ENCODE measurements at regions not wholly inside any gene's neighbourhood (a gene's known extent, or its start where the extent isn't known, plus 50 kb on each side); places are given as distances from the start of the nearest gene placed in this dataset.

GRCh38 chr3:94259291-94259690, 196.4 kb downstream of the NSUN3 start:
- no peak for DNase-seq (ENCODE audit: low read depth)

- DNase-seq (ENCODE audit: low read depth) = no peak
Observed at GRCh38 chr3:94269763-94270162, 206.9 kb downstream of the NSUN3 start.

GRCh38 chr3:94272016-94272415, 209.2 kb downstream of the NSUN3 start:
- DNase-seq (ENCODE audit: low read depth) = peak; percentile 8

DNA sequence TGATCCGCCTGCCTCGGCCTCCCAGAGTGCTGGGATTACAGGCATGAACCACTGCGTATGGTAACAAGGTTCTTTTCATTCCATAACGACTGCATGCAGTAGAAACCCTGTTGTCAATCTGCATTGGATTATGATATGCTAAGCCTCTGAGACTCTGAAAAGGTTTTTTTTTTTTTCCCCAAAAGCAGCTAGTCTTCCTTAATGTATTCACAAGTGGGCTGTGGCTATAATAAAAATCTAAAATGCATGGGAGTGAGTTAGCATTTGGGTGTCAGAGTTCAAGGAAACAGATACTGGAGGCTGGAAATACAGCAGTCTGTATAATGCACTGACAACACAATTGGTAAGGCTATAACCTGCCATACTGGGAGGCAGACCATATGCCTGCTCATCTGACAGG, 218.1 kb downstream of the NSUN3 start:
- DNase-seq (ENCODE audit: low read depth) = no peak

GRCh38 chr3:94285872-94286271, 223.0 kb downstream of the NSUN3 start:
- DNase-seq (ENCODE audit: low read depth) = no peak

- no peak for DNase-seq (ENCODE audit: low read depth)
Observed at GRCh38 chr3:94291686-94292085, 228.8 kb downstream of the NSUN3 start.

DNA sequence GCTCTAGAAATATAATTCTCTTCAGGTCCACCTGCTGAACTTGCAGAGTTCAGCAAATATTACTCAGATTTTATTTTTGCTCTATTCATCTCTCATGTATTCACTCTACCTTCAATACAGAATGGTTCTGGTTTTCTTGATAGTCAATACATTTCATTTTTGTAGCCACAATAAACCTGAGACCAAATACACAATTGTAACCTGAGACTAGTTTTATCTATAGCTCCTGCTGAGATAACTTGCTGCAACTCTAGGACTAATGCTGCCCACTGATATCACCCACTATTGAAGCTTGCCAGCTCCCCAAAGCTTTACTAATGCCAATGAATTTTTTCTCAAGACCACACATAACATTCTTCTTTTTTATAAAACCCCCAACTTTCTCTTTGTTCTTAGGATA, 229.3 kb downstream of the NSUN3 start:
- no peak for DNase-seq (ENCODE audit: low read depth)

DNA sequence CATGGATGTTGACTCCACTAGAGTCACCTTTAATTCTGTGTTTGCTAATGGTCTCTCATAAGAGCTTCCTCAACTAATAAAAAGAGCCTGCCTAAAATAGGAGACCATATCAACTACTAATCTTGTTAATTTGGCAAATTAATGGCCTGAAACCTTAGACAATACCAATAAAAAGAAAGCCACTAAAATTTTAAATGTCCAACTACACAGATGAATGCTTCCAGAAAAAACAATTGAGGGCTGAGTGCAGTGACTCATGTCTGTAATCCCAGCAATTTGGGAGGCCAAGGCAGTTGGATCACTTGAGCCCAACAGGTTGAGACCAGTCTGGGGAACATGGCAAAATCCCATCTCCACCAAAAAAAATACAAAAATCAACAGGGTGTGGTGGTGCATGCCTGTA, 230.9 kb downstream of the NSUN3 start:
- DNase-seq (ENCODE audit: low read depth) = no peak

GRCh38 chr3:94294806-94295205, 231.9 kb downstream of the NSUN3 start:
- no peak for DNase-seq (ENCODE audit: low read depth)

DNA sequence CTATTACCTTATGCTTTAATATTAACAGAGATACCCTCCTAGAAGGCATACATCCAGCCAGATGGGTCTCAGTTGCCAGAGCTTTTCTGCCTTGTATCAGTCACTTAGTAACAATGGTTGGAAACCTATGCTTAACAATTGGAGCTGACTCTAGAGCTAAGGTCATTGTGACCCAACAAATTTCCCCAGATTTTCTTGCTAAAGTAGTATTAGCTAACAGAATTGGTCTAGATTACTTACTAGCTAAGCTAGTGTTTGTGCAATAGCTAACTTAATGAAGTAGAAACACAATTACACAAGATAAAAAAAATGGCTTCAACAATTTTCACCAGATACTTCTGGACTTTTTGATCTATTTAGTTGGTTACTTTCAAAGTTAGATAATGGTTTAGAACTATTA, 236.9 kb downstream of the NSUN3 start:
- no peak for DNase-seq (ENCODE audit: low read depth)

GRCh38 chr3:94301366-94301765, 238.5 kb downstream of the NSUN3 start:
- DNase-seq (ENCODE audit: low read depth) = no peak

- no peak for DNase-seq (ENCODE audit: low read depth)
Observed at GRCh38 chr3:94303266-94303665, 240.4 kb downstream of the NSUN3 start.

- no peak for DNase-seq (ENCODE audit: low read depth)
Observed at GRCh38 chr3:94303897-94304296, 241.0 kb downstream of the NSUN3 start.

DNA sequence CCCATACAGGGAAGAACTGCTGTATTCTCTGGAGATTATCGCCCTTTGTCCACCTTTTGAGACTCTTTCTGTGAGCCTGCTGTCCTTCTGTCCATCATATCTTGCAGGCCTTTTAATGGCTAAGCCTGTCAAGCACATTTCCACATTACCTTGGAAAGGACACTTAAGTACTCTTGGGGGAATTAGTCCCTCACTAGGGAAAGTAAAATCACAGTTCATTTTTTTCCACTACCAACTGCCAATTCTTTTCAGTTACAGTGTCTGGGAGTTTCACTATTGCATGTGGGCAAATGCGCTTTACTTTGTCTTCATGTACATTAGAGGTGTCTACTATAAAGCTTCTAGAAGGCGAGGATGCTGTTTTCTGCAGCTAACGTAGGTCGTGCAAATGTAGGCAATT, 242.1 kb downstream of the NSUN3 start:
- DNase-seq (ENCODE audit: low read depth) = no peak

- DNase-seq (ENCODE audit: low read depth) = no peak
Observed at GRCh38 chr3:94305835-94306611, 243.2 kb downstream of the NSUN3 start.

DNA sequence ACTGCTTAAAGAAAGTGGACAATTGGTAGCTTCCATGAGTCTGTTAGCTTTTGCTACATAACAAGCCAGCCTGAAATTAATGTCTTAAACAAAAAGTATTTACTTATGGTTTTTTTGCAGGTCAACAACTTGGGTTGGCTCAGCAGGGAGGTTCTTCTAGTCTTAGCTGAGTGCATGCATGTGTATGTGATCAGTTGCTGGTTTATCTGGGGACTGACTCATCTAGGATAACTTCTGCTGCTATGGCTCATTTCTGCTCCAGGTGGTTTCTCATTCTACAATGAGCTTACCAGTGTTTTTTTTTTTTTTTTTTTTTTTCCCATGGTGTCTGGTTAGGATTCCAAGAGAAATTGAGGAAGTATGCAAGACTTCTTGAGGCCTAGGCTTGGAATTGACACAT, 244.7 kb downstream of the NSUN3 start:
- DNase-seq (ENCODE audit: low read depth) = no peak

DNA sequence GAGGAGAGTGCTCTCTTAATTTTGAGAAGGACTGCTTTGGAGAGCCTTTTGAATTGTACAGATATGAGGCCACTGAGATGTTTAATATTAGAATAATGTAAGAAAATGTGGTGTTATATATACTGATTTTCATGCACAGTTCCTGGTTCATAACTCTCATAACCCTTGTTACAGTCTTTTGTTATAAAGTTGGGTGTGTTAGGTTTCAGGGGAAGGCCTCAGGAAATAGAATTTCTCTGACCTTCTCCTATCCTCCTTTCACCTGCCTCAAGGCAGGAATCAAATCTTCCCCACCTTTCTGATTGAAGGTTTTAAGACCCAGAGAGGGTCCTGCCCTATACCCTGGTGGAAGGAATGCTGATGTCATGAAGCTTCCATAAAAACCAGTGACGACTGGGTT, 245.9 kb downstream of the NSUN3 start:
- no peak for DNase-seq (ENCODE audit: low read depth)

GRCh38 chr3:94310341-94311135, 247.7 kb downstream of the NSUN3 start:
- no peak for DNase-seq (ENCODE audit: low read depth)

DNA sequence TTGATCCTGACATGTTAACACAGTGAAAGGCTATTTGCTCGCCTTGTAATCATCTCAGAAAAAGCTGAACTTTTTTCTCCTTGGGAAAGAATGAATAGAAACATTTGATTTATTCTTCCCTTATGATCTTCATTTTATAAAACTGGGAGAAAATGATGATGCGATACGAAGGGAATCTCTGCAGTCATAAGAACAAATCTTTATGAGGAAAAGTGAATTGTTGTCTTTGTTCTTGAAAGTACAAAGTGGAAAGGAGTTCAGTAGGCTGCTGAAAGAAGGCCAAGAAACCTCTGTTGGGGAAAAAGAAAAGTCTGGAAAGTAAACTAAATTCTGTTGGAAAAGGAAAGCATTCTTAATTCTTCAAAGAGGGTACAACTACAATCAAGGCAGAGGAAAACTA, 248.8 kb downstream of the NSUN3 start:
- DNase-seq (ENCODE audit: low read depth) = no peak

DNA sequence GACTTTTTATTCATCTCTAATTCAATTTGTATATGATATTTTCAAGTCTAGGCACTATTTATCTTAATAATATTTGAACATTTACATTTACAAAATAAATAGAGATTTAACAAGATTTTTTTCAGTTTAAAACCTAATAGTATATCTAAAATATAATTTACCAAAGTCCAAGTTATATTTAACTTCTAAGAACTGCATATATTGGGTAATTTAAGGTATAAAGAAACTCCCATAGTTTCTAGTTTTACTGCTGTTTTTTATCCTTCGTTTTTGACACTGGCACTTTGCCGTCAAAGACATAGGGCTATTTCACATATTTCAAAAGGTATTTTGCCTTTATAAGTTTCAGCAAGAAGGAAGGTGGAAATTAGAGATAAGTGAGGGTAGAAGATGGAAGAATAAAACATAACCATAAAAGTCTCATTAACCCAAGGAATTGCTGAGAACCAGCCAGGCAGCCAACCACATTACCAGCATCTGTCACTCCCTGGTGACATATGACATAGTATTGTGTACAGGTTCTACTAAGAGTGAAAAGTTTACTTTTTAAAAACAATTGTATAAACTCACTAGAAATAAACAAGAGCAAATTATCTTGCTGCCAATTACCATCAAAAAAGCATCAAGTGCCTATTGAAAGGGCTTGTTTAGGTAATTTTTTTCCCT, 251.5 kb downstream of the NSUN3 start:
- DNase-seq (ENCODE audit: low read depth) = no peak

DNA sequence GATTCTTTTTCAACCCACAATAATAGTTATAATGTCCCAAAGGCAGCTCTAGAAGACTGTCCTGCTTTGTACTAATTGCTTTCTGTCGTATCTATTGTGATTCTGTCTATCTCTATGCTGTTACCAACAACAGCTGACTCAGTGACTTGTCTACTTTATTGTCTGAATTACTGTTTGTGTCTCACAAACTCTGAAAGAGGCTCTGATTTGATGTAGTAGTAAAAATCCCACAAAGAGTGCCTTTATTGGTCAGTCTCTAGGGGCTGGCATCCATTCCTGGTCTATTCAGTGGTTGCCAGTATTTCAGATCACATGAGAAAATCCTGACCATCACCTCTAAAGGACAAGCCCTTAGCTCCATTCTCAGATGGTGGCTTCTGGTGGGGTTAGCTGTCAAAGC, 254.2 kb downstream of the NSUN3 start:
- no peak for DNase-seq (ENCODE audit: low read depth)

DNA sequence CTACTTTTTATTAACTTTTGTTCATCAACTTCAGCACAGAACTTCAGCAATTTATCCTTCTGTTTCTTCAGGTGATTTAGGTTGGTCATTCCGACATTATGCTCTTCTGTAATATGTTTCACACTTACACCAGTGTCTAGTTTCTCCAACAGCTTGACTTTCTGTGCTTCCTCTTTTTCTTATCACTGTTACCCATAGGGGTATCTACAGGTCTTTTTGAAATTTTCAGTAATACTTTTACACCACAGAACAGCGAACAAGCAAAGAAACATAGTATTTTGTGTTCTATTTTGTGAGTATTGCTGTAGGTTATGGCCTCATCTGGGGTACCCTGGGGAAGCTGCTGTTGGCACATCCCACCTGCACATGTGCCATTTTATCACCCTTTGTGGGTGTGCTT, 260.7 kb downstream of the NSUN3 start:
- DNase-seq (ENCODE audit: low read depth) = no peak

GRCh38 chr3:94331831-94332230, 269.0 kb downstream of the NSUN3 start:
- DNase-seq (ENCODE audit: low read depth) = no peak

Data from HS-5 (cell line).